ENCODE measurements at regions not wholly inside any gene's neighbourhood (a gene's known extent, or its start where the extent isn't known, plus 50 kb on each side); places are given as distances from the start of the nearest gene placed in this dataset.

DNA sequence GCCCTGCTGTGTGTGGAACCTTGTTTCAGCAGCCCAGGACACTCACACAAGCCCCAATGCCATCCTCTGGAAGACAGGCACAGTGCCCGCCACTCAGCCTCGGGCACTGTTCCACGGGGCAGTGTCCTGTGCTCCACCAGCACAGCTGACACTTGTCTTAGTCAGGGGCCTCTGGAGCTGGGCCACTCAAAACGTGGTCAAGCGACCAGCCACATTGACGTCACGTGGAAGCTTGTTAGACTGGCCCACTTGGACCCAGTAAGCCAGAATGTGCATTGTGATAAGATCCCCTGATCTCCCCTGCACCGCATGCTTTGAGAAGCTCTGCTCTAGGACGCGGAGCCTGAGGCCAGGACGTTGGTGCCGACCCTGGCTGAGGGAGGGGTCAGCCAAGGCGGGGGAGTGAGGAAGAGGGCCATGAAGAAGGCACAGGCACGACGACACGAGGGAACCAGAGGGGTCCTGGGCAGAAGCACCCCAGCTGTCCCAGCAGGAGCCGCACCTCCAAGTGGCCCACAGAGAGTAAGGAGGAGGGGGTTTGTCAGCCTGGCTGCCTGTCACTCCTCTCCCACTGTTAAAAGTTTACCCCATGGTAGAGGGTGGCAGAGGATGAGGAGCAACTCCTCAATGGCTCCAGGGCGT, 64.6 kb downstream of the LINC01488 start:
- no peak for DNase-seq (ENCODE audit: extremely low read depth in 1 of 2, low read depth in 1 of 2)

DNA sequence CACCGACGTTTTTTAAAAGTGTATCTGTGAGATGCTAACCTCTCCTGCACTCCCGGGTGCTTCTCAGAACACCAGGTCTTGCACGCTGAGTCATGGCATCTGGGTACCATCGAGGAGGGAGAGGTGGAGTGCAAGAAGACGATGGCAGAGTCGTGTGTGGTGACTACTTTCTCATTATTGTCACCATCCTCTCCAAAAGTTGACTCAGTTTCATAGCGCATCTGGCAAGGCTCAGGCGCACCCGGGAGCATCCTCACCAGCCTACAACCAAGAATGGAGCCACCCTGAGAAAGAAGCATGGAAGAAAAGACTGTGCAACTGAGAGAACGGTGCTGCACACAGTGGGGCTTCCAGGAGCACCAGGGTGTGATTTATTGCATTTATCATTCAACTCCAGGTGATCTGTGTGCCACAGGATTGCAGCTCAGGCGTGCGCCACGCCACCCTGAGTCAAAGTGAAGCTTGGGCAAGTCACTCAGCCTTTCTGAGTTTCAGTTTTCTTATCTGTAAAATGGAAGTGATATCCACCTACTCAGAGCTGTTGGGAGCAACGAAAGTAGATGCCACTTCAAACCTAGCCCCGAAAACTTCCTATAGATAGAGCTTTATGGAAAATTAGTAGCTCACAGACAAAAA, 65.4 kb downstream of the LINC01488 start:
- DNase-seq (ENCODE audit: extremely low read depth in 1 of 2, low read depth in 1 of 2) = peak; percentile 22 to 69

GRCh38 chr11:69550846-69551245, 69.4 kb downstream of the LINC01488 start:
- no peak for DNase-seq (ENCODE audit: extremely low read depth in 1 of 2, low read depth in 1 of 2)

- no peak for DNase-seq (ENCODE audit: extremely low read depth in 1 of 2, low read depth in 1 of 2)
Measured at GRCh38 chr11:69551963-69552362, 70.5 kb downstream of the LINC01488 start.

DNA sequence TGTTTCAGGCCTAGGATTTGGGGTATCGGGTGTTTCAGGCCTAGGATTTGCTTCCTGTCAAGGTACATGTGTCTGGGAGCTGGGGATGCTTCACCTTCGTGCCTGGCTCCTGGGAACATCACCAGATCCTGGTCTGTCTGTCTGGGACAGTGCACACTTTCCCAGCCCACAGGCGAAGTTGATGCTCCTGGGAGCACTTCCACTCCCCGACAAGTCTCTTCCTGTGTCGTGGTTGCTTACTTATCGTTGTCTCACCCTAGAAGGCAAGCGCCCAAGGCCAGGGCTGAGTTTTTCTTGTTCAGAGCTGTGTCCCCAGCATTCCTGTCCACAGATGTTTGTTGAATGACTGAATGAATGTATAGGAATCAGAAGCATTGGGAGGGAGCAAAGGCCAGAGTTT, 71.5 kb downstream of the LINC01488 start:
- no peak for DNase-seq (ENCODE audit: extremely low read depth in 1 of 2, low read depth in 1 of 2)

DNA sequence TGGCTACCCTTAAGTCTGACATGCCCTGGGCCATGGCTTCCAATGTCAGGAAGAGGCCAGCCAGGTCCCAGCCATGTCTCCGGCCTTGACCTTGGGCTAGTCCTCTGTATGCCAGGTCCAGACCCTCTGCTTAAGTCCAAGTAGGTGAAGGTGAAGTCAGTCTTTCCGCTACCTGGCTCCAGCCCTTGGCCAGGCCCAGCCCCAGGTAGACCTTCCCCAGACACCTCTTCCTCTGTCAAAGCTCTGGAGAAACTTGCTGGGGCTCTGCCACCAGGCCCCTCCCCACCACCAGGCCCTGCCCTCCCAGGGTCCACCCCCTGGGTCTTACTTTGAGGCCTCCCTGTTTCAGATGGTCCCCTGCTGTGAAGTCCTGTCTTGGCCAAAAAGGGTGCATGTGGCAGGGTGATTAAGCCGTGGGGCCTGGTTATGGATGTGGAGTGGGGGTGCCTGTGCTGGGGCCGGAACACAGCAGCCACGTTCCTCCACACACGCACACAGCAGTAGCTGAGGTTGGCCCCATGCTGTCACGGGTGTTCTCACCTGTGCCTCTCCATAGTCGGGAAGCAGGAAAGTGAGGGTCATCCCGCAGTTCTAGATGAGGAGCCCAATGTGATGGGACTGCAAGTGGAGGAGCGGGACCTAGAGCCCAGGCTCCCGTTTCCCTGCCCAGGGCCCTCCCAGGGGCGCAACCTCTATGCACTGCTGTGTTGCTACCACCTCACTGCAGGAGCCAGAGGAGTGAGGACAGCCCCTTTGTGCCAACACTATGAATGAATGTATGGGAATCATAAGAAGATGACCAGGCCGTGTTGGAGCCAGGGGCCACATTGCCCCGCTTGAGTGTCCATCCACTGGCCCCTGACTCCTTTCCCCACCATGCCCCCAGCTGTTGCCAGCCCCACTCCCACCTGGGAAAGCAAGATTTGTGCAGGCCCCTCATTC, 72.2 kb downstream of the LINC01488 start:
- DNase-seq (ENCODE audit: extremely low read depth in 1 of 2, low read depth in 1 of 2) = no peak

DNA sequence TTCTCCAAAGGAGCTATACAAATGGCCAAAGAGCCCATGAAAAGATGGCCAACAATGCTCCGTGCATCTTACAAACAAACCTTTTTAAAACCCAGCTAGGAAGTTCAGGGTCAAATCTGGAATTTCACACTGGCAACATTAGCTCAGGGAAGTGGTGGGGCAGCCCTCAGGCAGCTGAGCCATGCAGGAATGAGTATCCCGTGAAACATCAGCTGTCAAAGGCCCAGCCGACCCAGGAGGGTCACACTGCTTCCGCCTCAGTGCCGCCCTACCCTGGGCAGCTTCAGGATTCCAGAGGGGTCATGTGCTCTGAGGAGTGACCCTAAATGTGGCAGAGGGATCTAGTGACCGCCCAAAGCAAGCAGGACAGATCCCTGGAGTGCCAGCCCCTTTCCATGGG, 73.4 kb downstream of the LINC01488 start:
- no peak for DNase-seq (ENCODE audit: extremely low read depth in 1 of 2, low read depth in 1 of 2)

DNA sequence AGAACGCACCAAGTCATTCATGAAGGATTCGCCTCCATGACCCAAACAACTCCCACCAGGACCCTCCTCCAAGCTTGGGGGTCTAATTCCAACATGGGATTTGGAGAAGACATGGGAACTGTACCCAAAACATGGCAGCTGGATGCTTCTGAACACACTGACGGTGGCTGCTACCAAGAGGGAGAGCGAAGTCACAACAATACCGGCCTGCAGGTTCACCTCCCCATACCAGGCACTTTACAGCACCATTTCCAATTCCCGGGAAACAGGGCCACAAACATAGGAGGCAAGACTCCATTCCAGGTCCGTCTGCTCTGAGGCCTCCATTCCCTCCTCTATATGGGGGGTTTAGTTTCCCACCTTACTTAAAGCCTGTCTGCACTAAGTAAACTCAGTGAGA, 75.8 kb downstream of the LINC01488 start:
- no peak for DNase-seq (ENCODE audit: extremely low read depth in 1 of 2, low read depth in 1 of 2)

GRCh38 chr11:69558519-69558941, 77.1 kb downstream of the LINC01488 start:
- DNase-seq (ENCODE audit: extremely low read depth in 1 of 2, low read depth in 1 of 2) = peak in 1 of 2 donors; percentile 14

- DNase-seq (ENCODE audit: extremely low read depth in 1 of 2, low read depth in 1 of 2) = no peak
Measured at GRCh38 chr11:69559181-69559580, 77.7 kb downstream of the LINC01488 start.

DNA sequence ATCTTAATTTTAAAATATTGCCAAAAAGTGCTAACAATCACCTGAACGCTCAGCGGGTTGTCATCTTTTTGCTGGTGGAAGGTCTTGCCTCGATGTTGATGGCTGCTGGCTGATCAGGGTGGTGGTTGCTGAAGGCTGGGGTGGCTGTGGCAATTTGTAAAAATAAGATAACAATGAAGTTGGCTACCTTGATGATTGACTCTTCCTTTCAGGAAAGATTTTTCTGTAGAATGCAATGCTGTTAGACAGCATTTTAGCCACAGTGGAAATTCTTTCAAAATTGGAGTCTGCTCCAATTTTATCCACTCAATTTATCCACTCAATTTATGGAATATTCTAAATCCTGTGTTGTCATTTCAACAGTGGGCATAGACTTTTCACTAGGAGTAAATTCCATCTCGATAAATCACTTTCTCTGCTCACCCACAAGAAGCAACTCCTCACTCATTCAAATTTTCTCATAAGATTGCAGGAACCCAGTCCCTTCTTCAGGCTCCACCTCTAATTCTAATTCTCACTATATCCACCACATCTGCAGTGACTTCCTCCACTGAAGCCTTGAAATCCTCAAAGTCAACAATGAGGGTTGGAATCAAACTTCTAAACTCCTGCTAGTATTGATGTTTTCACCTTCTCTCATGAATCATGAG, 78.8 kb downstream of the LINC01488 start:
- no peak for DNase-seq (ENCODE audit: extremely low read depth in 1 of 2, low read depth in 1 of 2)

GRCh38 chr11:69562302-69562701, 78.7 kb upstream of the CCND1 start:
- DNase-seq (ENCODE audit: extremely low read depth in 1 of 2, low read depth in 1 of 2) = no peak

GRCh38 chr11:69562816-69563215, 78.1 kb upstream of the CCND1 start:
- DNase-seq (ENCODE audit: extremely low read depth in 1 of 2, low read depth in 1 of 2) = no peak

- DNase-seq (ENCODE audit: extremely low read depth in 1 of 2, low read depth in 1 of 2) = no peak
Measured at GRCh38 chr11:69563306-69563705, 77.7 kb upstream of the CCND1 start.

DNA sequence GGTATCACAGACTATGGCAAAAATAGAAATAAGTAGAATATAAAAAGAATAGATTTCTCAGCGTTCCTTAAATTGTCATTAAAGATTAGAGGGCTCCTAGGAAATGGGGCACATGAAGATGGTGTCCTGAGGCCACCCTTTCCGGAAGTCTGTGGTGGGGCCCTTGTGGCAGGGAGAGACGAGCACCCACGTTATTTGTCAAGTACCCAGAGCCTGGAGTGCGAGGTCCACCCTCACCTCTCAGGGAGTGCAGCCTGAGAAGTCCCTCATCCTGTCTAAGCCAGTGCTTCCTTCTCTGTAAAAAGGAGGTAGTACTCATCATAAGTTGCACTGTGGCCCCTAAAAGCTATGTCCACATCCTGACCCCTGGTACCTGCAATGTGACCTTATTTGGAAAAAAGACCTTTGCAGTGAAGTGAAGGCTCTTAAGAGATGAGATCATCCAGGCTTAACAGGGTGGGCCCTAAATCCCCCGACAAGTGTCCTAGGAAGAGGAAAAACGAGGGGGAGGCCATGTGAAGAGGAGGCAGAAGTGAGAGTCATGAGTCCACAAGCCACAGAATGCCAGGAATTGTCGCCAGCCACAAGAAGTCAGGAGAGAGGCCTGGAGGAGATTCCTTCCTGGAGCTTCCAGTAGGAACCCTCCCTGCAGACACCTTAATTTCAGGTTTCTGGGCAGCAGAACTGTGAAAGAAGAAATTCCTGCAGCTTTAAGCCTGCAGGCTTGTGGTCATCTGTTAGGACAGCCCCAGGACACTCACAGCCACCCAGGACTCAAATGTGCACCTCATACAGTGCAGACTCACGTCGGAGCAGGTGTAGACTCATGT, 76.8 kb upstream of the CCND1 start:
- no peak for DNase-seq (ENCODE audit: extremely low read depth in 1 of 2, low read depth in 1 of 2)

DNA sequence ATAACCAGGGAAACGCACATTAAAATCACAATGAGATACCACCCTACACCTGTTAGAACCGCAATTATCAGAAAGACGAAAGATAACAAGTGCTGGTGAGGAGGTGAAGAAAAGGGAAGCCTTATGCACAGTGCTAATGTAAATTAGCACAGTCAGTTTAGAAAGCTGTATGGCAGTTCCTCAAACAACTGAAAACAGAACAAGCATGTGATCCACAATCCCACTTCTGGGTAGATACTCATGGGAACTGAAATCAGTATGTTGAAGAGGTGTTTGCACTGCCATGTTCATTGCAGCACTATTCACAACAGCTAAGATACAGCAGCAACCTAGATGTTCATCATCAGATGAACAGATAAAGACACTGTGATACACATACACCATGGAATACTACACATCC, 75.0 kb upstream of the CCND1 start:
- DNase-seq (ENCODE audit: extremely low read depth in 1 of 2, low read depth in 1 of 2) = no peak

DNA sequence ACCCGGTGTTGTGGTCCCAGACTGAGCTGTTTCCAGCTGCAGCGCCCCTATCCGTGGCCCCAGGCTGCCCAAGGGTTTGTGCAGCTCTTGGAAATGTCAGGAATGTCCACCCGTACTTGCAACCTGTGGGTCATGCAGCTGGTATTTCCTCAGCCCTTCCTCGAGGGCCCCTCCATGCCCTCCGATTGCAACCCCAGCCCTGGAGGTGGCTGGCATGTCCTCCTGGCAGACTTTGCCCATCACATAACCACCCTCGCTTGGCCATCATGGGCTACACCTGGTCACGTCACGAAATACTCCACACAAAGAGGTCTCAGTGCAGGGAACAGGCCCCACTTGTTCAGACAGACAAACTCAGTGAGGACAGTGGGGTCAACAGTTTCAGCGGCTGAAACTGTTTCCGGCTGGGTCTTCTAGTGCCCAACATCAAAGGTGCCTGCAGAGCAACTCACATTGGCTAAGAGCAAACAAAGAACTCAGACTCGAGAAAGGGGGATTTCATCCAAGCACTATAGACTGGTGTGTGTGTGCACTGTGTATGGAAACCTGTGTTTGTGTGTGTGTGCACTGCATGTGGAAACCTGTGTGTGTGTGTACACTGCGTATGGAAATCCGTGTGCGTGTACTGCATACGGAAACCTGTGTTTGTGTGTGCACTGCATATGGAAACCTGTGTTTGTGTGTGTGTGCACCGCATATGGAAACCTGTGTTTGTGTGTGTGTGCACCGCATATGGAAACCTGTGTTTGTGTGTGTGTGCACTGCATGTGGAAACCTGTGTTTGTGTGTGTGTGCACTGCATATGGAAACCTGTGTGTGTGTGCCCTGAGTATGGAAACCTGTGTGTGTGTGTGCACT, 72.8 kb upstream of the CCND1 start:
- DNase-seq (ENCODE audit: extremely low read depth in 1 of 2, low read depth in 1 of 2) = no peak

- DNase-seq (ENCODE audit: extremely low read depth in 1 of 2, low read depth in 1 of 2) = no peak
Measured at GRCh38 chr11:69568809-69569097, 72.2 kb upstream of the CCND1 start.

GRCh38 chr11:69569306-69570200, 71.4 kb upstream of the CCND1 start:
- no peak for DNase-seq (ENCODE audit: extremely low read depth in 1 of 2, low read depth in 1 of 2)

All from stimulated activated CD8-positive, alpha-beta memory T cell treated with anti-CD3 and anti-CD28 coated beads, Interleukin-7, amount 100 ng/mL, for 48 hours (primary cell).